IPS-18a (cell line): ENCODE measurements at regions not wholly inside any gene's neighbourhood (a gene's known extent, or its start where the extent isn't known, plus 50 kb on each side); places are given as distances from the start of the nearest gene placed in this dataset.

ENCODE experiments used
- H3K27ac ChIP-seq: one replicate; pipeline ENCODE4 v1.5.1; 2013; ENCODE audit warnings: low read length
- H3K27me3 ChIP-seq: one replicate; pipeline ENCODE4 v1.6.1; 2013; ENCODE audit warnings: mild to moderate bottlenecking, low read length; ENCODE audit not compliant: control insufficient read depth, insufficient read depth
- H3K36me3 ChIP-seq: one replicate; pipeline ENCODE4 v1.6.1; 2013; ENCODE audit warnings: low read depth, low read length; ENCODE audit not compliant: control insufficient read depth
- H3K4me1 ChIP-seq: one replicate; pipeline ENCODE4 v1.6.1; 2013; ENCODE audit warnings: low read depth, low read length; ENCODE audit not compliant: control insufficient read depth
- H3K4me3 ChIP-seq: one replicate; pipeline ENCODE4 v1.5.1; 2013; ENCODE audit warnings: low read length
- H3K9ac ChIP-seq: one replicate; pipeline ENCODE4 v1.6.1; 2013; ENCODE audit warnings: mild to moderate bottlenecking, low read length, moderate library complexity
- H3K9me3 ChIP-seq: one replicate; pipeline ENCODE4 v1.6.1; 2013; ENCODE audit warnings: low read depth, low read length; ENCODE audit not compliant: control insufficient read depth

GRCh38 chr11:131168839-131169713, 201.3 kb upstream of the NTM start:
- Histone ChIP-seq H3K4me3 (no peak overlapping the region), H3K36me3 (no peaks in the 10 kb centered on the region), H3K27me3 (no peaks in the 10 kb centered on the region), H3K9me3 (no peaks in the 10 kb centered on the region), H3K27ac (no peak overlapping the region), H3K4me1 (no peaks in the 10 kb centered on the region), H3K9ac (no peak overlapping the region)

GRCh38 chr11:131172011-131172410, 198.4 kb upstream of the NTM start:
- H3K27me3 ChIP-seq, result no peaks in the 10 kb centered on the region
- no peaks in the 10 kb centered on the region for H3K4me1 ChIP-seq

GRCh38 chr11:131178020-131178419, 192.4 kb upstream of the NTM start:
- H3K4me3 ChIP-seq, result no peak overlapping the region
- H3K36me3 ChIP-seq, result no peaks in the 10 kb centered on the region
- no peak overlapping the region for H3K9ac ChIP-seq
- H3K4me1 ChIP-seq, result peaks cover 26% of the 10 kb centered on the region
- no peak overlapping the region for H3K27ac ChIP-seq
- H3K9me3 ChIP-seq, result no peaks in the 10 kb centered on the region
- H3K27me3 ChIP-seq, result no peaks in the 10 kb centered on the region

More at GRCh38 chr11:131172011-131172410, 198.4 kb upstream of the NTM start:
- no peaks in the 10 kb centered on the region for H3K9me3 ChIP-seq
- no peak overlapping the region for H3K27ac ChIP-seq
- H3K4me3 ChIP-seq, result no peak overlapping the region
- no peak overlapping the region for H3K9ac ChIP-seq
- H3K36me3 ChIP-seq, result no peaks in the 10 kb centered on the region

- peaks cover 26% of the 10 kb centered on the region for H3K4me1 ChIP-seq
- H3K9me3 ChIP-seq, result no peaks in the 10 kb centered on the region
- no peaks in the 10 kb centered on the region for H3K27me3 ChIP-seq
- H3K4me3 ChIP-seq, result no peak overlapping the region
- no peaks in the 10 kb centered on the region for H3K36me3 ChIP-seq
- no peak overlapping the region for H3K9ac ChIP-seq
- no peak overlapping the region for H3K27ac ChIP-seq
These were observed 191.8 kb upstream of the NTM start for GRCh38 chr11:131178596-131178995.

- no peaks in the 10 kb centered on the region for H3K27me3 ChIP-seq
- no peaks in the 10 kb centered on the region for H3K9me3 ChIP-seq
- no peak overlapping the region for H3K4me3 ChIP-seq
- H3K4me1 ChIP-seq, result peaks cover 26% of the 10 kb centered on the region
- H3K36me3 ChIP-seq, result no peaks in the 10 kb centered on the region
- H3K27ac ChIP-seq, result no peak overlapping the region
- no peak overlapping the region for H3K9ac ChIP-seq
These were observed 190.6 kb upstream of the NTM start for GRCh38 chr11:131179836-131180235.

- Histone ChIP-seq H3K27ac (no peak overlapping the region), H3K9me3 (no peaks in the 10 kb centered on the region), H3K9ac (no peak overlapping the region), H3K4me3 (no peak overlapping the region), H3K4me1 (peaks cover 8% of the 10 kb centered on the region), H3K27me3 (no peaks in the 10 kb centered on the region), H3K36me3 (no peaks in the 10 kb centered on the region)
These were observed 184.5 kb upstream of the NTM start for GRCh38 chr11:131185915-131186314.

- no peaks in the 10 kb centered on the region for H3K27me3 ChIP-seq
- no peaks in the 10 kb centered on the region for H3K9me3 ChIP-seq
- H3K4me1 ChIP-seq, result peaks cover 8% of the 10 kb centered on the region
- H3K27ac ChIP-seq, result no peak overlapping the region
- no peaks in the 10 kb centered on the region for H3K36me3 ChIP-seq
- H3K9ac ChIP-seq, result no peak overlapping the region
- no peak overlapping the region for H3K4me3 ChIP-seq
These were observed 183.8 kb upstream of the NTM start for GRCh38 chr11:131186629-131187101.

- Histone ChIP-seq H3K27ac (no peak overlapping the region), H3K27me3 (no peaks in the 10 kb centered on the region), H3K36me3 (no peaks in the 10 kb centered on the region), H3K4me1 (peaks cover 8% of the 10 kb centered on the region), H3K4me3 (no peak overlapping the region), H3K9me3 (no peaks in the 10 kb centered on the region), H3K9ac (no peak overlapping the region)
These were observed 180.0 kb upstream of the NTM start for GRCh38 chr11:131190446-131190845.

- Histone ChIP-seq H3K27ac (no peak overlapping the region), H3K27me3 (no peaks in the 10 kb centered on the region), H3K9ac (no peak overlapping the region), H3K4me3 (no peak overlapping the region), H3K36me3 (no peaks in the 10 kb centered on the region), H3K9me3 (no peaks in the 10 kb centered on the region), H3K4me1 (no peaks in the 10 kb centered on the region)
These were observed 178.8 kb upstream of the NTM start for GRCh38 chr11:131191606-131192005.

- H3K9ac ChIP-seq, result no peak overlapping the region
- no peaks in the 10 kb centered on the region for H3K27me3 ChIP-seq
- no peaks in the 10 kb centered on the region for H3K36me3 ChIP-seq
- no peaks in the 10 kb centered on the region for H3K4me1 ChIP-seq
- no peak overlapping the region for H3K4me3 ChIP-seq
- H3K27ac ChIP-seq, result no peak overlapping the region
- no peaks in the 10 kb centered on the region for H3K9me3 ChIP-seq
These were observed 177.8 kb upstream of the NTM start for GRCh38 chr11:131192628-131193027.

GRCh38 chr11:131193031-131193501, 177.3 kb upstream of the NTM start:
- H3K4me3 ChIP-seq, result no peak overlapping the region
- no peaks in the 10 kb centered on the region for H3K36me3 ChIP-seq
- no peaks in the 10 kb centered on the region for H3K27me3 ChIP-seq
- no peaks in the 10 kb centered on the region for H3K9me3 ChIP-seq
- no peak overlapping the region for H3K27ac ChIP-seq
- no peaks in the 10 kb centered on the region for H3K4me1 ChIP-seq
- H3K9ac ChIP-seq, result no peak overlapping the region

GRCh38 chr11:131194726-131195125, 175.7 kb upstream of the NTM start:
- Histone ChIP-seq H3K4me3 (no peak overlapping the region), H3K27me3 (no peaks in the 10 kb centered on the region), H3K9ac (no peak overlapping the region), H3K27ac (no peak overlapping the region), H3K4me1 (no peaks in the 10 kb centered on the region), H3K36me3 (no peaks in the 10 kb centered on the region), H3K9me3 (no peaks in the 10 kb centered on the region)
